NB4 (cell line): ENCODE measurements at regions not wholly inside any gene's neighbourhood (a gene's known extent, or its start where the extent isn't known, plus 50 kb on each side); places are given as distances from the start of the nearest gene placed in this dataset.

Experiments used
- DNase-seq: peaks from one replicate; pipeline ENCODE4 v3.0.0; 2010; ENCODE audit warnings: low read depth
- H3K4me3 ChIP-seq: one replicate; pipeline ENCODE4 v1.5.1; 2011; ENCODE audit warnings: mild to moderate bottlenecking, low read depth, low read length, moderate library complexity
- CTCF ChIP-seq: IDR thresholded peaks from one replicate; pipeline ENCODE4 v1.5.1; 2012; ENCODE audit warnings: low read depth, low read length
- MAX ChIP-seq: IDR thresholded peaks from 2 replicates; pipeline ENCODE4 v1.6.1; 2011; ENCODE audit warnings: low read depth, low read length
- MYC ChIP-seq: IDR thresholded peaks from 2 replicates; pipeline ENCODE4 v1.6.1; 2011; ENCODE audit warnings: low read depth, low read length
- POLR2A ChIP-seq: IDR thresholded peaks from 2 replicates; pipeline ENCODE4 v1.6.1; 2011; ENCODE audit warnings: mild to moderate bottlenecking; ENCODE audit not compliant: insufficient read length; ENCODE audit errors: extremely low read depth

GRCh38 chr7:155213385-155213784 is 84.3 kb upstream of the INSIG1 start:
- H3K4me3 ChIP-seq = no peak overlapping the region
- no peak for TF ChIP-seq CTCF
- DNase-seq = no peak

- no peak overlapping the region for H3K4me3 ChIP-seq
- DNase-seq = no peak
These were observed 83.5 kb upstream of the INSIG1 start for GRCh38 chr7:155213955-155214740.

GRCh38 chr7:155215576-155216325 is 81.9 kb upstream of the INSIG1 start:
- DNase-seq = no peak
- H3K4me3 ChIP-seq = no peak overlapping the region
- TF ChIP-seq MAX = no peak
- TF ChIP-seq POLR2A = no peak

More at GRCh38 chr7:155213955-155214740, 83.5 kb upstream of the INSIG1 start:
- TF ChIP-seq MYC (no peak), POLR2A (no peak), MAX (no peak), CTCF (no peak)

- peak; percentile 65 for DNase-seq
- TF ChIP-seq MYC = 0 out of 2 replicates have a peak, but pooled peaks have one; percentile 9
- TF ChIP-seq MAX = peak; percentile 77
- no peak for TF ChIP-seq POLR2A
- TF ChIP-seq CTCF = peak; percentile 45
- no peak overlapping the region for H3K4me3 ChIP-seq
These were observed 81.0 kb upstream of the INSIG1 start for GRCh38 chr7:155216475-155217272.

GRCh38 chr7:155217634-155218033 is 80.0 kb upstream of the INSIG1 start:
- DNase-seq = no peak
- no peak for TF ChIP-seq MYC
- no peak for TF ChIP-seq MAX
- TF ChIP-seq CTCF = no peak
- no peak for TF ChIP-seq POLR2A
- H3K4me3 ChIP-seq = no peak overlapping the region
